WTC11 (cell line): ENCODE measurements at regions not wholly inside any gene's neighbourhood (a gene's known extent, or its start where the extent isn't known, plus 50 kb on each side); places are given as distances from the start of the nearest gene placed in this dataset.
"Not testable (repeated sequence)": the region's sequence is repeated elsewhere in the genome, so short reads cannot be mapped to it uniquely, and the experiment has no call there.

Source experiments
- ATAC-seq: fragments of 200-7000 bp; cut with Tn5 transposase; 2 replicates; pipeline ENCODE4 v1.10.0; 2021; ENCODE audit warnings: mild to moderate bottlenecking, moderate library complexity
- CTCF ChIA-PET: fragments of 300-600 bp; sonication (Branson Sonifier 250); formaldehyde crosslinking; loops from one replicate; lab custom pipeline; 2021; ENCODE audit warnings: antibody characterized with exemption; lab: Charles Lee
- POLR2A ChIA-PET: fragments of 350-600 bp; sonication (Branson Sonifier 250); formaldehyde crosslinking; loops from one replicate; lab custom pipeline; 2021; ENCODE audit warnings: antibody characterized with exemption; lab: Charles Lee
- DNase-seq: peaks from one replicate; pipeline ENCODE4 v3.0.0; 2021; ENCODE audit warnings: low spot score
- H3K27ac Mint-ChIP-seq: 2 replicates; pipeline ENCODE4 v1.8.0; 2021; ENCODE audit warnings: mixed read lengths
- H3K27me3 Mint-ChIP-seq: 2 replicates; pipeline ENCODE4 v1.8.0; 2021; ENCODE audit warnings: low read depth, mild to moderate bottlenecking, moderate library complexity, mixed read lengths
- H3K36me3 Mint-ChIP-seq: 2 replicates; pipeline ENCODE4 v1.8.0; 2021; ENCODE audit warnings: mixed read lengths
- H3K4me1 Mint-ChIP-seq: 2 replicates; pipeline ENCODE4 v1.8.0; 2022; ENCODE audit warnings: mixed read lengths
- H3K4me3 Mint-ChIP-seq: 2 replicates; pipeline ENCODE4 v1.8.0; 2021; ENCODE audit warnings: mild to moderate bottlenecking, moderate library complexity, mixed read lengths
- H3K9me3 Mint-ChIP-seq: 2 replicates; pipeline ENCODE4 v1.8.0; 2021; ENCODE audit warnings: mixed read lengths
- CTCF ChIP-seq: fragments of 200-600 bp; IDR thresholded peaks from 2 replicates; pipeline ENCODE4 v1.8.0; 2022; ENCODE audit warnings: antibody characterized with exemption
- ESRRA ChIP-seq: sonication (generic); formaldehyde crosslinking; IDR thresholded peaks from 2 replicates; pipeline ENCODE4 v1.8.1; 2022; ENCODE audit warnings: mild to moderate bottlenecking, missing genetic modification reagents, borderline replicate concordance
- FOXJ3 ChIP-seq: sonication (generic); formaldehyde crosslinking; IDR thresholded peaks from 2 replicates; pipeline ENCODE4 v1.9.0; 2021; ENCODE audit warnings: missing genetic modification reagents, mild to moderate bottlenecking, borderline replicate concordance
- IRF1 ChIP-seq: sonication (generic); formaldehyde crosslinking; IDR thresholded peaks from 2 replicates; pipeline ENCODE4 v1.8.0; 2023; ENCODE audit warnings: missing genetic modification reagents
- NFATC4 ChIP-seq: fragments of 250-450 bp; sonication (Bioruptor Pico); IDR thresholded peaks from 2 replicates; pipeline ENCODE4 v1.9.0; 2021; ENCODE audit warnings: mild to moderate bottlenecking
- NFE2L1 ChIP-seq: sonication (generic); formaldehyde crosslinking; IDR thresholded peaks from 2 replicates; pipeline ENCODE4 v1.8.1; 2023; ENCODE audit warnings: missing genetic modification reagents
- SP1 ChIP-seq: sonication (generic); formaldehyde crosslinking; conservative IDR thresholded peaks from 2 replicates; pipeline ENCODE4 v1.8.1; 2022; ENCODE audit warnings: missing genetic modification reagents
- STAT6 ChIP-seq: sonication (generic); formaldehyde crosslinking; conservative IDR thresholded peaks from 2 replicates; pipeline ENCODE4 v1.8.1; 2023; ENCODE audit warnings: mild to moderate bottlenecking, low read depth, missing genetic modification reagents, moderate library complexity
- ZNF121 ChIP-seq: sonication (generic); formaldehyde crosslinking; IDR thresholded peaks from 2 replicates; pipeline ENCODE4 v1.8.0; 2023; ENCODE audit warnings: missing genetic modification reagents
- ZNF138 ChIP-seq: sonication (generic); formaldehyde crosslinking; conservative IDR thresholded peaks from 2 replicates; pipeline ENCODE4 v1.8.1; 2022; ENCODE audit warnings: mild to moderate bottlenecking, moderate library complexity, missing genetic modification reagents
- ZNF219 ChIP-seq: sonication (generic); formaldehyde crosslinking; IDR thresholded peaks from 2 replicates; pipeline ENCODE4 v1.8.0; 2023; ENCODE audit warnings: missing genetic modification reagents, mild to moderate bottlenecking, borderline replicate concordance
- ZNF232 ChIP-seq: sonication (generic); formaldehyde crosslinking; IDR thresholded peaks from 2 replicates; pipeline ENCODE4 v1.8.0; 2022; ENCODE audit warnings: mild to moderate bottlenecking, missing genetic modification reagents
- ZNF317 ChIP-seq: sonication (generic); formaldehyde crosslinking; IDR thresholded peaks from 2 replicates; pipeline ENCODE4 v1.8.1; 2023; ENCODE audit warnings: low read depth, mild to moderate bottlenecking, moderate library complexity, missing genetic modification reagents, borderline replicate concordance
- TF ChIP-seq, protein P1 (sequence below): sonication (generic); formaldehyde crosslinking; IDR thresholded peaks from 2 replicates; pipeline ENCODE4 v1.8.1; 2023; ENCODE audit warnings: mild to moderate bottlenecking, missing genetic modification reagents, borderline replicate concordance
- TF ChIP-seq, protein P2 (sequence below): sonication (generic); formaldehyde crosslinking; IDR thresholded peaks from 2 replicates; pipeline ENCODE4 v1.8.1; 2022; ENCODE audit warnings: low read depth, missing genetic modification reagents, borderline replicate concordance

DNA sequence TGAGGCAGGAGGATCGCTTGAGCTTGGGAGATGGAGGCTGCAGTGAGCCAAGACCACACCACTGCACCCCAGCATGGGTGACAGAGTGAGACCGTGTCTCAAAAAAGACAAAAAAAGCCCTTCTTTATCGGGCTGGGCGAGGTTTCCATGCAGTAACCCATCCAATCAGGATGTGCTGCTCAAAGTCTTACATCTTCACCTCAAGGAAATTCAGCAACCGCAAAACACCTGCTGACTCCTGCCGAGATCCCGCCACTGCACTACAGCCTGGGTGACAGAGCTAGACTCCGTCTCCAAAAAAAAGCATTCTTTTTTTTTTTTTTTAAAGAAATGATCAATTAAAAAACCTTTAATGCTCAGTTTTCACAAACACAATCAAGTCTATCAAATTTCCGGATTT is 75.7 kb upstream of the KCTD7 start:
- no peak overlapping the region for H3K27ac Mint-ChIP-seq
- peaks cover 39% of the 10 kb centered on the region for H3K36me3 Mint-ChIP-seq
- TF ChIP-seq STAT6 (CRISPR knock-in tag) (no peak), ZNF317 (CRISPR knock-in tag) (no peak), IRF1 (no peak), ZNF138 (CRISPR knock-in tag) (no peak), FOXJ3 (CRISPR knock-in tag) (no peak), NFATC4 (CRISPR knock-in tag) (no peak), NFE2L1 (CRISPR knock-in tag) (no peak), SP1 (CRISPR knock-in tag) (no peak)
- TF ChIP-seq, all 79 proteins: peak for 0
- Mint-ChIP-seq H3K4me1 (no peaks in the 10 kb centered on the region), H3K4me3 (no peak overlapping the region), H3K9me3 (no peaks in the 10 kb centered on the region), H3K27me3 (no peaks in the 10 kb centered on the region)
- POLR2A ChIA-PET = no interaction called here
- DNase-seq = peak; percentile 0
- CTCF ChIA-PET = no interaction called here
- no peak for ATAC-seq

GRCh38 chr7:66553675-66554074 is 75.0 kb upstream of the KCTD7 start:
- H3K4me1 Mint-ChIP-seq, DNase-seq, H3K9me3 Mint-ChIP-seq, H3K4me3 Mint-ChIP-seq, H3K27me3 Mint-ChIP-seq, H3K27ac Mint-ChIP-seq, CTCF ChIA-PET, ATAC-seq, POLR2A ChIA-PET: not testable (repeated sequence)
- peaks cover 37% of the 10 kb centered on the region for H3K36me3 Mint-ChIP-seq

DNA sequence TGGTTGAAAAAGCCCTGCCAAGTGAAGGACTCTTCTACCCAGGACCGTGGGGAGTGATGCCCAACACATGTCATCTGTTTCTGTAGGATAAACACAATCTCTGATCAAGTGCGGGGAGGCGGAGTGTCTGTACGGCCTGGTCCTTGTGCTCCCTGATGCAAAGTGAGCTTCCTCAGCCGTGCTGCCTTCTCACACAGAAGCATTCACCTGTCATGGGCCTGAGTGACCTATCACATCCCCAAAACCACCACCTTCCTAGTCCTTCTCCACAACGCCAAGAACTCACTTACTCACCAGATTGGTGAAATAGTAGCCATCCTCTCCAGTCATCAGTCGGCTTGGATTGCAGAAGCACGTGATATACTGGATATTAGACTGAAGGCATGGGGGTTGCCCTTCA is 74.4 kb upstream of the KCTD7 start:
- peaks cover 37% of the 10 kb centered on the region for H3K36me3 Mint-ChIP-seq
- H3K27me3 Mint-ChIP-seq, H3K9me3 Mint-ChIP-seq, DNase-seq, H3K27ac Mint-ChIP-seq, ATAC-seq, H3K4me1 Mint-ChIP-seq, H3K4me3 Mint-ChIP-seq, CTCF ChIA-PET, POLR2A ChIA-PET: not testable (repeated sequence)

- H3K4me3 Mint-ChIP-seq, H3K4me1 Mint-ChIP-seq, H3K9me3 Mint-ChIP-seq, H3K27ac Mint-ChIP-seq, ATAC-seq, H3K27me3 Mint-ChIP-seq, CTCF ChIA-PET, POLR2A ChIA-PET, DNase-seq: not testable (repeated sequence)
- H3K36me3 Mint-ChIP-seq = peaks cover 34% of the 10 kb centered on the region
These were observed 73.7 kb upstream of the KCTD7 start for GRCh38 chr7:66554842-66555430.

- ATAC-seq = no peak
- CTCF ChIA-PET = no interaction called here
- Mint-ChIP-seq H3K27ac (no peak overlapping the region), H3K36me3 (peaks cover 32% of the 10 kb centered on the region), H3K4me3 (no peak overlapping the region), H3K27me3 (no peaks in the 10 kb centered on the region), H3K9me3 (no peaks in the 10 kb centered on the region), H3K4me1 (peaks cover 3% of the 10 kb centered on the region)
- POLR2A ChIA-PET = interaction anchor here (0.5 kb wide), 1 partner anchor 23 kb away, joined by 6 read pairs; no protein-coding TSS in a partner anchor
- DNase-seq = no peak
- TF ChIP-seq ZNF232 (CRISPR knock-in tag) = no peak
- TF ChIP-seq, protein P1, sequence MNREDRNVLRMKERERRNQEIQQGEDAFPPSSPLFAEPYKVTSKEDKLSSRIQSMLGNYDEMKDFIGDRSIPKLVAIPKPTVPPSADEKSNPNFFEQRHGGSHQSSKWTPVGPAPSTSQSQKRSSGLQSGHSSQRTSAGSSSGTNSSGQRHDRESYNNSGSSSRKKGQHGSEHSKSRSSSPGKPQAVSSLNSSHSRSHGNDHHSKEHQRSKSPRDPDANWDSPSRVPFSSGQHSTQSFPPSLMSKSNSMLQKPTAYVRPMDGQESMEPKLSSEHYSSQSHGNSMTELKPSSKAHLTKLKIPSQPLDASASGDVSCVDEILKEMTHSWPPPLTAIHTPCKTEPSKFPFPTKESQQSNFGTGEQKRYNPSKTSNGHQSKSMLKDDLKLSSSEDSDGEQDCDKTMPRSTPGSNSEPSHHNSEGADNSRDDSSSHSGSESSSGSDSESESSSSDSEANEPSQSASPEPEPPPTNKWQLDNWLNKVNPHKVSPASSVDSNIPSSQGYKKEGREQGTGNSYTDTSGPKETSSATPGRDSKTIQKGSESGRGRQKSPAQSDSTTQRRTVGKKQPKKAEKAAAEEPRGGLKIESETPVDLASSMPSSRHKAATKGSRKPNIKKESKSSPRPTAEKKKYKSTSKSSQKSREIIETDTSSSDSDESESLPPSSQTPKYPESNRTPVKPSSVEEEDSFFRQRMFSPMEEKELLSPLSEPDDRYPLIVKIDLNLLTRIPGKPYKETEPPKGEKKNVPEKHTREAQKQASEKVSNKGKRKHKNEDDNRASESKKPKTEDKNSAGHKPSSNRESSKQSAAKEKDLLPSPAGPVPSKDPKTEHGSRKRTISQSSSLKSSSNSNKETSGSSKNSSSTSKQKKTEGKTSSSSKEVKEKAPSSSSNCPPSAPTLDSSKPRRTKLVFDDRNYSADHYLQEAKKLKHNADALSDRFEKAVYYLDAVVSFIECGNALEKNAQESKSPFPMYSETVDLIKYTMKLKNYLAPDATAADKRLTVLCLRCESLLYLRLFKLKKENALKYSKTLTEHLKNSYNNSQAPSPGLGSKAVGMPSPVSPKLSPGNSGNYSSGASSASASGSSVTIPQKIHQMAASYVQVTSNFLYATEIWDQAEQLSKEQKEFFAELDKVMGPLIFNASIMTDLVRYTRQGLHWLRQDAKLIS (CRISPR knock-in tag) = no peak
- TF ChIP-seq ESRRA (CRISPR knock-in tag) = no peak
- TF ChIP-seq FOXJ3 (CRISPR knock-in tag) = no peak
- no peak for TF ChIP-seq ZNF121 (CRISPR knock-in tag)
- no peak for TF ChIP-seq CTCF
- no peak for TF ChIP-seq ZNF219 (CRISPR knock-in tag)
- TF ChIP-seq, protein P2, sequence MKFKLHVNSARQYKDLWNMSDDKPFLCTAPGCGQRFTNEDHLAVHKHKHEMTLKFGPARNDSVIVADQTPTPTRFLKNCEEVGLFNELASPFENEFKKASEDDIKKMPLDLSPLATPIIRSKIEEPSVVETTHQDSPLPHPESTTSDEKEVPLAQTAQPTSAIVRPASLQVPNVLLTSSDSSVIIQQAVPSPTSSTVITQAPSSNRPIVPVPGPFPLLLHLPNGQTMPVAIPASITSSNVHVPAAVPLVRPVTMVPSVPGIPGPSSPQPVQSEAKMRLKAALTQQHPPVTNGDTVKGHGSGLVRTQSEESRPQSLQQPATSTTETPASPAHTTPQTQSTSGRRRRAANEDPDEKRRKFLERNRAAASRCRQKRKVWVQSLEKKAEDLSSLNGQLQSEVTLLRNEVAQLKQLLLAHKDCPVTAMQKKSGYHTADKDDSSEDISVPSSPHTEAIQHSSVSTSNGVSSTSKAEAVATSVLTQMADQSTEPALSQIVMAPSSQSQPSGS (CRISPR knock-in tag) = no peak
These were observed 72.5 kb upstream of the KCTD7 start for GRCh38 chr7:66556177-66556548.
